ENCODE measurements at regions not wholly inside any gene's neighbourhood (a gene's known extent, or its start where the extent isn't known, plus 50 kb on each side); places are given as distances from the start of the nearest gene placed in this dataset.

- Histone ChIP-seq H3K27me3 (ENCODE audit: control insufficient read depth, low read length) (no peaks in the 10 kb centered on the region), H3K36me3 (ENCODE audit: control insufficient read depth, low read length) (no peaks in the 10 kb centered on the region), H3K4me2 (ENCODE audit: low read length) (no peak overlapping the region), H3K27ac (ENCODE audit: low read depth, low read length) (no peak overlapping the region), H3K4me1 (ENCODE audit: control insufficient read depth, low read length) (no peaks in the 10 kb centered on the region), H3K9me3 (ENCODE audit: control insufficient read depth, insufficient read depth, low read length) (no peaks in the 10 kb centered on the region; the same call in none of the 2 replicates), H3F3A (ENCODE audit: control insufficient read depth, insufficient read depth) (no peaks in the 10 kb centered on the region), H3K79me2 (ENCODE audit: control insufficient read depth, low read length) (no peaks in the 10 kb centered on the region), H3K4me3 (ENCODE audit: low read length) (no peak overlapping the region), H3K9me2 (replicated peaks; ENCODE audit: control insufficient read depth, low read length) (no peaks in the 10 kb centered on the region; the same call in 1 of the 2 replicates), H4K20me1 (ENCODE audit: control insufficient read depth, insufficient read depth, low read depth, low read length) (no peaks in the 10 kb centered on the region)
- no peak for TF ChIP-seq EZH2phosphoT487 (IDR thresholded peaks at IDR 0.05; ENCODE audit: borderline replicate concordance, low read length)
- no peak for TF ChIP-seq CTCF (IDR thresholded peaks at IDR 0.05; ENCODE audit: low read depth, low read length, poor library complexity, severe bottlenecking)
Observed at GRCh38 chr9:17905366-17905765, 326.5 kb downstream of the SH3GL2 start.

DNA sequence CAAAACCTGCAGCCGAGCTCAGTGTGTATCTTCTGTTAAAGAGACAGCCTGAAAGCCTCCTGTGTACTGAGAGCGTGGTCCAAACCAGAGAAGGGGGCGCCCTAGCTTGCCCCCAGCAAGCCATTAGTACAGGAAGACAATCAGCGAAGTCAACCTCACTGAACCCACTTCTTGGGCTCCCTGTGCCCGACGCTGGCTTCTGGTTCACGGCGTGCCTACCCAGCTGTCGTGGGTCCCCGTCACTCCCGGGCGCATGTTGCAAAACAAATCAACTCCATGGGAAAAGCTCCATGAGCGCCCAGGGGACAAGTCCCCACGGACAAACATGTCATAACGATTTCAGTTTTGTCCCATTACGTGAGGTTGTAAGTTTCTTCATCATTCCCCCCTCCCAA lies 326.9 kb downstream of the SH3GL2 start:
- no peaks in the 10 kb centered on the region for H3F3A ChIP-seq (ENCODE audit: control insufficient read depth, insufficient read depth)
- no peaks in the 10 kb centered on the region for H3K36me3 ChIP-seq (ENCODE audit: control insufficient read depth, low read length)
- H3K4me2 ChIP-seq (ENCODE audit: low read length) = no peak overlapping the region
- no peak overlapping the region for H3K4me3 ChIP-seq (ENCODE audit: low read length)
- no peaks in the 10 kb centered on the region for H3K27me3 ChIP-seq (ENCODE audit: control insufficient read depth, low read length)
- no peaks in the 10 kb centered on the region; the same call in 1 of the 2 replicates for H3K9me2 ChIP-seq (replicated peaks; ENCODE audit: control insufficient read depth, low read length)
- no peaks in the 10 kb centered on the region; the same call in none of the 2 replicates for H3K9me3 ChIP-seq (ENCODE audit: control insufficient read depth, insufficient read depth, low read length)
- H3K27ac ChIP-seq (ENCODE audit: low read depth, low read length) = no peak overlapping the region
- H3K79me2 ChIP-seq (ENCODE audit: control insufficient read depth, low read length) = no peaks in the 10 kb centered on the region
- H3K4me1 ChIP-seq (ENCODE audit: control insufficient read depth, low read length) = no peaks in the 10 kb centered on the region
- no peaks in the 10 kb centered on the region for H4K20me1 ChIP-seq (ENCODE audit: control insufficient read depth, insufficient read depth, low read depth, low read length)
- TF ChIP-seq EZH2phosphoT487 (IDR thresholded peaks at IDR 0.05; ENCODE audit: borderline replicate concordance, low read length) = no peak
- no peak for TF ChIP-seq CTCF (IDR thresholded peaks at IDR 0.05; ENCODE audit: low read depth, low read length, poor library complexity, severe bottlenecking)

DNA sequence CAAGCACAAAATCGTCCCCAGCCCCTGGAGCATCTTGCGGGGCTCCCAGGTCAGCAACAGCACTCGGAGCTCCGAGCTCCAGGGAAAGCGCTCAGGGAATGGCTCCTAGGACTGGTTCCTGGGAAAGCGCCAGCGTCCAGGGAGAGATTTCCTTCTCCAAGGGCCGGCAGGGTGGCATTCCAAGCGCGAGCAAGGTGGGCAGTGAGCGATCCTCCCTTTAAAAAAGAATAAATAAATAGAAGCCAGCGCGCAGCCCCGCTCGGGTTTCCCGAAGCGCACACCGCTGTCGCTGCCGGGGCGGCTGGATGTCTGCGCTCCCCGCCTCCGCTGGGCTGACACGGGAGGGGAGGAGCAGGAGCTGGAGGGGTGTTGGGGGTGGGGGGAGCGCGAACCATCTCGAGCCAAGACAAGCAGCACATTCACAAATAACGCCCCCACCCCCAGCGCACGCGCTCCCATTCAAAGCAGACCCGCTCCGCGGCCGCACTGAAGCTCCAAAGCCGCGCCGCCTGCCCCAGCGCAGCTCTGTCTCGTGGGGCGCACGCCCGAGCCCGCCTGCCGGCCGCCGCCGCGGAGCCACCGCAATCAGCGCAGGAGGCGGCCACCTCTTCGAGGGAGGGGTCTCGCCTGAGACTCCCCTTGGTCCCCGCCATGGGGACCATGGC lies 327.4 kb downstream of the SH3GL2 start:
- no peak overlapping the region for H3K4me3 ChIP-seq (ENCODE audit: low read length)
- H3K27me3 ChIP-seq (ENCODE audit: control insufficient read depth, low read length) = no peaks in the 10 kb centered on the region
- H3K27ac ChIP-seq (ENCODE audit: low read depth, low read length) = no peak overlapping the region
- no peaks in the 10 kb centered on the region for H3K79me2 ChIP-seq (ENCODE audit: control insufficient read depth, low read length)
- H3K9me2 ChIP-seq (replicated peaks; ENCODE audit: control insufficient read depth, low read length) = no peaks in the 10 kb centered on the region; the same call in 1 of the 2 replicates
- no peak overlapping the region for H3K4me2 ChIP-seq (ENCODE audit: low read length)
- TF ChIP-seq CTCF (IDR thresholded peaks at IDR 0.05; ENCODE audit: low read depth, low read length, poor library complexity, severe bottlenecking) (no peak), EZH2phosphoT487 (IDR thresholded peaks at IDR 0.05; ENCODE audit: borderline replicate concordance, low read length) (no peak)
- H4K20me1 ChIP-seq (ENCODE audit: control insufficient read depth, insufficient read depth, low read depth, low read length) = no peaks in the 10 kb centered on the region
- H3K9me3 ChIP-seq (ENCODE audit: control insufficient read depth, insufficient read depth, low read length) = no peaks in the 10 kb centered on the region; the same call in none of the 2 replicates
- no peaks in the 10 kb centered on the region for H3F3A ChIP-seq (ENCODE audit: control insufficient read depth, insufficient read depth)
- no peaks in the 10 kb centered on the region for H3K36me3 ChIP-seq (ENCODE audit: control insufficient read depth, low read length)
- no peaks in the 10 kb centered on the region for H3K4me1 ChIP-seq (ENCODE audit: control insufficient read depth, low read length)

Data from DOHH2 (cell line).